GM18498 (cell line): ENCODE measurements at regions not wholly inside any gene's neighbourhood (a gene's known extent, or its start where the extent isn't known, plus 50 kb on each side); places are given as distances from the start of the nearest gene placed in this dataset.

Experiments
- ATAC-seq: cut with Tn5 transposase; IDR thresholded peaks from one replicate; pipeline ENCODE4 v1.9.1; 2021; ENCODE audit warnings: mild to moderate bottlenecking, moderate library complexity; ENCODE audit not compliant: unreplicated experiment

GRCh38 chr20:60659240-60659639, 592.8 kb upstream of the CDH4 start:
- ATAC-seq, result no peak

DNA sequence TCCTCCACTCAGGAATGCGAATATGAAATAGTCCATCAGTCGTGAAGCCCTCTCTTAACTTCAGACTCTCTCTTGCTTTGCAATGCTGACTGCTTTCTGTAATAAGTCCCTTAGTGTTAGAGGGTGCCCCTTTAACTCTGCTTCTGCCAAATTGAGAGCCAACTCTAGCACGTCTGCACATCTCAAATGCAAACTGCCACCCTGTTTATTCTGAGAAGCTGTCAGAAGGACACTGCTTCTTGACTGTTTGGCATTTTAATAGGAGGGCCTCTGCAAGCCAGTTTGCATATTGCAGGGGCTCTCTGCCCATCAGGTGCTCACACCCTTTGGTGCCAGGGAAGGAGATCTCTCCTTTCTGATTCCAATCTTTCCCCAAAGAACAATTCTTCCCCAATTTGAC, 589.8 kb upstream of the CDH4 start:
- ATAC-seq, result no peak

- no peak for ATAC-seq
Measured at GRCh38 chr20:60664106-60664505, 588.0 kb upstream of the CDH4 start.

- ATAC-seq, result no peak
Measured at GRCh38 chr20:60667641-60668040, 584.4 kb upstream of the CDH4 start.

DNA sequence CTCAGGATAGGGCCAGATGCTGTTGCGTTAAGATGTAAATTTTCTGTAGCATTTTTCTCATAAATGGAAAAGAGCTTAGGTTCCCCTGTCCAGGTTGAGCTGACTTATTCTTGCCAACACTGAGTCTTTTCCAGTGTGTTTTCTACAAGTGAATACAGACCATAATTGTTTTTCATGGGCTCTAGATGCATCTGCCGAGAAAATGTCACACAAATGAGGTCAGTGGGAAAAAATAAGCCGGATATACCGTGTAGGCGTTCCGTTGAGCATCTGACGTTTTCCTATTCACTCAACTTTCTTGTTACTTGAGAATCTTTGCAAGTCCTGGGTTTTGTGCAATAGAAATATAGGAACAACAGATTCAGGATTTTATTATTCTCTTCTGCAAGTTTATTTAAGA, 582.9 kb upstream of the CDH4 start:
- ATAC-seq, result no peak

DNA sequence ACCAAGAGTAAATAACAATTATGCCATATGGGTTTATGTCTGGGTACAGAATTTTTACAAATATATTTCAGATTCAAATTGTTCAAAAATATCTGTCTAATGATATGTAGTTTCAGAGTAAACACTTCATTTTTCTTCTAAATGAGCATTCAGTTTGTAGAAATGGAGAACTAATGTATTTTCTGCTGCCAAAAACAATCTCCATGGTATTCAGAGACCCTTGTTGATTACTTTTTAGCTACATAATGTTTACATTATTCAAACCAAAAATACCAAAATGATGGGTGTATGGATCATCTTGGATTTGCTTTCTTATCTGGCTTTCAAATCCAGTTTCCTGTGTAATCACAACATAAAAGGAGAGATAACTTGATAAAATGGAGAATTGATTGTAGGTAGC, 576.0 kb upstream of the CDH4 start:
- ATAC-seq, result no peak

- ATAC-seq, result no peak
Measured at GRCh38 chr20:60677819-60678218, 574.2 kb upstream of the CDH4 start.

- no peak for ATAC-seq
Measured at GRCh38 chr20:60680554-60680953, 571.5 kb upstream of the CDH4 start.

DNA sequence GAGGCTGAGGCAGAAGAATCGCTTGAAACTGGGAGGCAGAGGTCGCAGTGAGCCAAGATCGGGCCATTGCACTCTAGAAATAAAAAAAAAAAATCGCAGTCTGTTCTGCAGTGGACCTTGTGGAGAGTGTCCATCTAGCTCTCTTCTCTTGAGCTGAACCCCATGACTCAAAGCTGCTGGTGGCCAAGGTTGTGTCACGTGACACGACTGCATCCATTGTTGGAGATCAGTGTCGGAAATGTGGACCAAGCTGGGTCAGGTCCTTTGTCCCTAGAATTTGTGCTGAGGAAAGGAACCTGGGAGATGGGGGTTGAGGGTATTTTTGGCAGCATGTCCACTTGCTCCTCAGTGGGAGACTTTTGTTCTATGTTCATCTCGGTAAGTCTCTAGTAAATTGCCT, 564.8 kb upstream of the CDH4 start:
- ATAC-seq, result no peak

DNA sequence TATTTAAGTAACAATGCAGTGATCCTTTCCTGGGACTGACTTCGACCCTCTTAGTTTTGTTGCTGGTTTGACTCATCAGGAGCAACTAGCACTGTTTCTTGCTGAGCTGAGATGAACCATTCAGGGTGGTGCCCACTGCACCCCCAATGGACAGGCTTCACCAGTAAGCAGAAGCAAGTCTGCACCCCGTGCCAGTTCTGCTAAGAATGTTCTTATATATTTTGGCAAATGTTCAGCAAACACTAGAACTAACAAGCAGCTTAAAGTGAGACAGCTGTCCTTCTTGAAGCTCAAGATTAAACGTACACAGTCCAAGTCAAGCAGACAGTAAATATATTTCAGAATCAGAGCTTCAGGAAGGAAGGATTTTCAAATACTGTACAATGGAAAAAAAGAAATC, 561.3 kb upstream of the CDH4 start:
- ATAC-seq, result no peak

- ATAC-seq, result no peak
Measured at GRCh38 chr20:60691966-60692615, 560.0 kb upstream of the CDH4 start.

DNA sequence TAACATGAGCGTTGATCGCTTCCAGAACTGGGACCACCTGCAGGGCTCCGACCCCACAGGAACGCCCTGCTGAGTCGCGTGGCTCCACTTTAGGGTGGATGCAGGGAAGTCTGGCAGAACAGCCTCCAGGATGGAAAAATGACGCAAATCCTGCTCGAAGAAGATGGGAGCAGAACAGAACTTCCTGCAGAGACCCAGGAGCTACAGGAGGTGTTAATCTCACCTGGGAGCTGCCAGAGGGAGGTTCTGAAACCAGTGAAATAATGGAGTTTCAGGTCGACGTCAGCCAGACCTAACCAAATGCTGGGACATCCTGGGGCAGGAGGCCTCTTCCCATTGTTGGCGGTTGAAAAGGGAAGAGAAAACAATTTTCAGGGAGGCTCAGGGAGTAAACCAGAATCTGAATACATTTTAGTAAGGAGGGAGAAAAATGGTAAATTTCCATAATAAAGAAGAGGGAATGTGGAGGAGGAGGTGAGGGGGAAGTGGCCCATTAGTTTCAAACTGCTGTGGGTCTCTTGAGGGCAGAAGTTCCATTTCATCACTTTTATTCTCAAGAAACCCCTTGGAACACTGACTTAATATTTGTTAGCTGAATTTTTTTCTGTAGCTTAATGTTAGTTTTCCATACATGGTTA, 558.4 kb upstream of the CDH4 start:
- ATAC-seq, result no peak

- ATAC-seq, result no peak
Measured at GRCh38 chr20:60694763-60695162, 557.3 kb upstream of the CDH4 start.

DNA sequence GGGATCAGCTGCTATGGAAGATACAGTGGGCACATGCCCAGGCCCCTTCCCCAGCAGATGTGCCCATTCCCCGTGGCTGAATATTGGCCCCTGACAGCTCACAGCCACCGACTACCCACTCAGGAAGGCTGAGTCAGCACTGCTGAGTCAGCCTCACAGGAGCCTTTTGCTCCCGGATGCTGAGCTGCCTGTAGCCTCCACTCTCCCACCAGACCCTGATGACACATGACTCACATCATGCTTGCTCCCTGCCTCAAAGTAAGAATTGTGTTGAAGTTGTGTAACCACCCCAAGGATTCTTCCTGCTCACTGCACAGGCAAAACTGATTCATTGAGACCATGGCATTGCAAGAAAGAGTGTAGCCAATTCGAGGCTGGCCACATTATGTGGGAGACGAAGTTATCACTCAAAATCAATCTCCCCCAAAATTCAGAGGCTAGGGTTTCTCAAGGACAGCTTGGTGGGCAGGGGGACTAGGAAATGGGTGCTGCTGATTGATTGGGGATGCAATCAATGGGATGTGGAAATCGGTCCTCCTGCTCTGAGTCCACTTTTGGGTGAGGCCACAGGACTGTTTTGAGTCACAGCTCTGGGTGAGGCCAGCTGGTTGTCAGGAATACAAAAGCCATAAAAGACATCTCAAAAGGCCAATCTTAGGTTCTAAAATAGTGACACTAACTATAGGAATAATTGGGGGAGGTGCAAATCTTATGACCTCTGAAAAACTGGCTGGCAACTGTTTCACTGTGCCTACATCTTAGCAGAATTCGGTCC, 556.6 kb upstream of the CDH4 start:
- ATAC-seq, result no peak

GRCh38 chr20:60697252-60697651, 554.8 kb upstream of the CDH4 start:
- no peak for ATAC-seq

- no peak for ATAC-seq
Measured at GRCh38 chr20:60700728-60701127, 551.3 kb upstream of the CDH4 start.

- ATAC-seq, result no peak
Measured at GRCh38 chr20:60704147-60704546, 547.9 kb upstream of the CDH4 start.

GRCh38 chr20:60713396-60713795, 538.7 kb upstream of the CDH4 start:
- no peak for ATAC-seq

- ATAC-seq, result no peak
Measured at GRCh38 chr20:60715172-60715571, 536.9 kb upstream of the CDH4 start.

DNA sequence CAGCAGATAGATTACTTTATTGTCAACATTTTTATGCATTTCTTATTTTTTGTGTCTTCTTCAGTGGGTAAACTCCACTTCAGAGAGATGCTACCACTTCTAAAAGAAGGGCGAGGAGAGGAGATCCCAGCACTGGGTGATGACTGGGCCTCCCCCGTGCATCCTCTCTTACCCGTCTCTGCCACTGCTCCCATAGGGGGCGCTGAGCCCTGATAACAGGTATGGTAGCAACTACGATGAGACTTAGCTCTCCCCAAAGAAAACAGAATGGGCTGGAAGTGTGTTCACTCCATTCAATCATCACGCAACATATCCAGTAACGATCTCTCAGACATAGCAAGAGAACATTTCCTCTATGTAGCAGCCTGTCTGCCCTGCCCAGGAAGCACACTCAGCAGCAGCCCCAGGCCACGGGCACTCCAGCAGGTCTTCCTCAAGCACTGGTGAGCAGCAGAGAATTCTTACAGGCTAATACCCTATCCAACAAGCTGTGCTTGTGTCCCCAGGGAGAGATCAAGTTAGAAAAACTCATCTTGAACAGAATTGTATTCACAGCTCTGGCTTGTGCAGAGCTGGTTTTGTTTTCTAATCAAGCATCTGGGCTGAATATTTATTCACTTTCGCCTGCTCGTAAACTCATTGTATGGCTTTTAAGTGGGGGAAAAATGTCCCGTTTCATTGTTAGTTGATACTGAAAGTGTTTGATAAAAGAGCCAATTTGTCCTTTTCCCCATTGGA, 533.1 kb upstream of the CDH4 start:
- ATAC-seq, result no peak

DNA sequence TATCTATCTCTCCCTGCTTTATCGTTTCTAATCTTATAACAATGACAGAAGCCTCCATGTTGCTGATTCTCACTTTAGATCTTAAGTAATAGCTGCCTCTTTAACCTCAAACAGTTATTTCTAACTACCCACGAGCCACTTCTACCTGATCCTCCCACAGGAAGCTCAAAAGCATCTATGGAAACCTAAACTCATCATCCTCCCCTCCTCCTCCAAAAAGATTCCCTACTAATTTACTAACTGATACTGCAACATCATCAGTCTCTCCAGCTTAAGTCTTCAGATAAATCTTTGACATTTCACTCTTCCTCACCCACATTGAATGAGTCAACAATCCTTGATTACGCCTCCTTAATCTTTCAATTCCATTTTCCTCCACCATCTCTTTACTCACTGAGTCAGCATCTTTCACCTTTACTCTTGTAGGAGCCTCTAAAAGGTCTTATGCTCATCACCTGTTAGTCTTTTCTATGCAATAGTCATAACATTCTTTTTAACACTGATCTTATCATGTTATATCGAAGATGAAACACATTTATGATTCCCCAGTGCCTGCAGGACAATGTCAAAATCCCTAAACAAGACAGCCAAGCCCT, 526.7 kb upstream of the CDH4 start:
- no peak for ATAC-seq
